KMS-11 (cell line): ENCODE measurements at regions not wholly inside any gene's neighbourhood (a gene's known extent, or its start where the extent isn't known, plus 50 kb on each side); places are given as distances from the start of the nearest gene placed in this dataset.

Experiments
- H2AFZ ChIP-seq: fragments of 200-600 bp; sonication (generic); 2 replicates; pipeline ENCODE4 v1.6.1; 2016; ENCODE audit warnings: antibody characterized with exemption, mixed run types, low read depth
- H3K27ac ChIP-seq: fragments of 200-600 bp; sonication (generic); 2 replicates; pipeline ENCODE4 v1.6.1; 2016; ENCODE audit warnings: mild to moderate bottlenecking, mixed run types
- H3K27me3 ChIP-seq: fragments of 200-600 bp; sonication (generic); 2 replicates; pipeline ENCODE4 v1.6.1; 2017; ENCODE audit warnings: mild to moderate bottlenecking, low read depth, mixed run types, moderate library complexity; ENCODE audit not compliant: insufficient read depth
- H3K36me3 ChIP-seq: fragments of 200-600 bp; sonication (generic); 2 replicates; pipeline ENCODE4 v1.6.1; 2017; ENCODE audit warnings: mild to moderate bottlenecking, mixed run types; ENCODE audit not compliant: insufficient read depth
- H3K4me1 ChIP-seq: fragments of 200-600 bp; sonication (generic); 2 replicates; pipeline ENCODE4 v1.6.1; 2016; ENCODE audit warnings: mild to moderate bottlenecking, low read depth, mixed run types; ENCODE audit not compliant: poor library complexity, severe bottlenecking
- H3K4me2 ChIP-seq: fragments of 200-600 bp; sonication (generic); 2 replicates; pipeline ENCODE4 v1.7.0; 2016; ENCODE audit warnings: mild to moderate bottlenecking, mixed run types
- H3K4me3 ChIP-seq: fragments of 200-600 bp; sonication (generic); IDR thresholded peaks from 2 replicates; pipeline ENCODE4 v1.6.1; 2017; ENCODE audit warnings: low read depth, low read length, mixed read lengths; ENCODE audit not compliant: insufficient read depth
- H3K79me2 ChIP-seq: fragments of 200-600 bp; sonication (generic); 2 replicates; pipeline ENCODE4 v1.6.1; 2016; ENCODE audit warnings: low read depth, mixed run types; ENCODE audit not compliant: insufficient read depth
- H3K9ac ChIP-seq: fragments of 200-600 bp; sonication (generic); 2 replicates; pipeline ENCODE4 v1.6.1; 2016; ENCODE audit warnings: mild to moderate bottlenecking, mixed run types
- H4K20me1 ChIP-seq: fragments of 200-600 bp; sonication (generic); 2 replicates; pipeline ENCODE4 v1.6.1; 2016; ENCODE audit warnings: mild to moderate bottlenecking, mixed run types; ENCODE audit not compliant: insufficient read depth
- CTCF ChIP-seq: fragments of 200-600 bp; sonication (generic); conservative IDR thresholded peaks from 2 replicates; pipeline ENCODE4 v1.6.1; 2017; ENCODE audit warnings: low read depth, mild to moderate bottlenecking, antibody characterized with exemption, low read length, moderate library complexity, mixed read lengths

DNA sequence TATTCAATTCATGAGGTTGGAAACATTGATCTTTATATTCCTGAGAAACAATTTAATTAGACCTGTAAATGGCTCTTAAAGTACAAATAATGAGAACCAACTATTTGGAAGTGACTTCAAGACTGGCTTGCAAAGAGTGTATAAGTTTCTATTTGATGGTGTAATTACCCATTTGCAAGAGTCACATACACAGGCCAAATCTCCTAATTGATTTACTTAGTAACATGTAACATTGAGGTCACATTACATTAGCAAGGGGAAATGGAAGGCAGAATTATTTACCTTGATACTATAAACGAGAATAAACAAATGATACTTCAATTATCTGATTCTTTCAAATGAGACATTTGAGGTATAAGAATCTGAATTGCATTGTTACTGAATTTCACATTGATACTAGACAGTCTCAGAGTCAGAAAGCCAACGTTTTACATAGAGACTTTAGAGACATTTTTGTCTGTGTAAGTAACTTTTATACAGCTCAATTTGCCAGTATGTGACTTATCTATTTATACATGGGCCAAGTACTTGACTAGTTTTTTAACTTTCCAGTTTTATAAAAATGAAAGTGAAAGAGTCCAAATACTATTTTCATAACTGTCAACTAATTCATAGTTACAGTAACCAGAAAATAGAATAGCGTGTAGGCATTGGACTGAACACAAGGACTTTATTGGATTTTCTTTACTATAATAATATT is 95.6 kb upstream of the RFC3 start:
- Histone ChIP-seq H4K20me1 (no peaks in the 10 kb centered on the region), H3K9ac (no peak overlapping the region), H2AFZ (peak overlapping the region; percentile 42; the same call in 1 of the 2 replicates), H3K27ac (no peak overlapping the region), H3K4me3 (no peak overlapping the region), H3K36me3 (no peaks in the 10 kb centered on the region), H3K27me3 (no peaks in the 10 kb centered on the region), H3K79me2 (no peaks in the 10 kb centered on the region), H3K4me1 (peaks cover 28% of the 10 kb centered on the region), H3K4me2 (peak overlapping the region; percentile 33)
- no peak for TF ChIP-seq CTCF

DNA sequence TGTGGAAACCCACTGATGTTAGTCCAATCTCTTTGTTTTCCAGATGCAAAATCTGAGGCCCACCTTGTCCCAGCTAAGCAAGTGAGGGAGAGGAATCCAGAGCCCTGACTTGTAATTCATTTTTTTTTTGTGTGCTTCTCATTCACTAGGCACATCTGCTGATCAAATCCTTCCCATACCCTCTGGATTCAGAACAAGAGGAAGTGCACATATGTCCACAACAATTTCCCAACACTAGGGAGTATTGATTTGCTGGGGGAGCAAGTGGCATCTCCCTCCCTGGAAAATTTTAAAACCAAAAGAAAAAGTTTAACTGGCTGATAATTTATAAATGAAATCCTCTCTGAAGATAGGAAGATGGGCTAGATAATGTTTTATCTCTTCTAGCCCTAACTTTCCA is 94.6 kb upstream of the RFC3 start:
- Histone ChIP-seq H3K79me2 (no peaks in the 10 kb centered on the region), H3K4me1 (peaks cover 38% of the 10 kb centered on the region), H2AFZ (no peak overlapping the region), H3K9ac (no peak overlapping the region), H4K20me1 (no peaks in the 10 kb centered on the region), H3K27ac (no peak overlapping the region), H3K4me3 (no peak overlapping the region), H3K27me3 (no peaks in the 10 kb centered on the region), H3K4me2 (no peak overlapping the region), H3K36me3 (no peaks in the 10 kb centered on the region)
- no peak for TF ChIP-seq CTCF

DNA sequence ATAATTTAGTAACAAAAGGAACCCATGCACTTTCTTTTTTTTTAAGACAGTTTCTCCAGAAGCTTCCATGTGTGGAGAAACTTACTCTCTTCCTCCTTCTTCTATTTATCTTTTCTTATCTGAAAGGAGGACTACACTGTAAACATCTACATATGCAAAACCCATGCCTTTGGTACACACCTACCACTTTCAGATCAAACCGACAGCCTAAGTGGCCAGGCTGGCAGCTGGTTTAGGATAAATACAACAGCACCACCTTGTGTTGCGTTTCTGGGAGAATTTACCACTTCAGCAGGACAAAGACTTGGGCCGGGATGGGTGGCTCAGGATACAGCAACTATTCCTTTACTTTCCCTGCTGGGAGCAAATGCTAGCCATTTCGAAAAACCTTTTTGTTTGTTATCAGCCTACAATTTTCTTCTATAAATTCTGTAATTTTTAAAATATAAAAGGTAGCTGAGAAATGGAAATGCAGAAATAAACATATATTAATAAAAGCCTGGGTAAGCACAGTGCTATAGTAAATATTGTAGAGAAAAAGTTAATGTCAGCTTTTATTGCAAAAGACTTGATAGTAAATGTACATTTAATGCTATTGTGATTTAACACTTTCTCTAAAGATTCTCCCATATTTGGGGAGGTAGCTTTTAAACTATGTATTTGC is 94.0 kb upstream of the RFC3 start:
- H3K79me2 ChIP-seq = no peaks in the 10 kb centered on the region
- H3K4me2 ChIP-seq = 0 out of 2 replicates have a peak overlapping the region, but pooled peaks have one; percentile 13
- no peak overlapping the region for H3K4me3 ChIP-seq
- H3K4me1 ChIP-seq = peaks cover 43% of the 10 kb centered on the region
- no peak overlapping the region for H2AFZ ChIP-seq
- H3K27me3 ChIP-seq = no peaks in the 10 kb centered on the region
- H3K9ac ChIP-seq = no peak overlapping the region
- H3K27ac ChIP-seq = no peak overlapping the region
- TF ChIP-seq CTCF = peak; percentile 73
- no peaks in the 10 kb centered on the region for H4K20me1 ChIP-seq
- H3K36me3 ChIP-seq = no peaks in the 10 kb centered on the region

GRCh38 chr13:33725340-33725739 is 92.6 kb upstream of the RFC3 start:
- Histone ChIP-seq H2AFZ (no peak overlapping the region), H3K27me3 (no peaks in the 10 kb centered on the region), H3K27ac (no peak overlapping the region), H3K36me3 (no peaks in the 10 kb centered on the region), H3K4me2 (no peak overlapping the region), H3K4me1 (peaks cover 44% of the 10 kb centered on the region), H3K79me2 (no peaks in the 10 kb centered on the region), H3K4me3 (no peak overlapping the region), H4K20me1 (no peaks in the 10 kb centered on the region), H3K9ac (no peak overlapping the region)
- TF ChIP-seq CTCF = no peak
